Aorta (tissue), 5 donors: ENCODE measurements at regions not wholly inside any gene's neighbourhood (a gene's known extent, or its start where the extent isn't known, plus 50 kb on each side); places are given as distances from the start of the nearest gene placed in this dataset.

Experiments used
- ATAC-seq: fragments of 200-7000 bp; cut with Tn5 transposase; one replicate; pipeline ENCODE4 v1.9.1; 2022; ENCODE audit warnings: moderate library complexity; ENCODE audit not compliant: low FRiP score
- DNase-seq, 2 donors: peaks; one replicate each; pipeline ENCODE4 v3.0.0-alpha.2; 2020
- H3K27ac ChIP-seq, 2 donors: one replicate each; pipeline ENCODE4 v1.5.1; 2013; ENCODE audit warnings: low read length in 2 of 2, mild to moderate bottlenecking in 2 of 2, moderate library complexity in 2 of 2, control low read depth in 1 of 2, inconsistent platforms in 1 of 2, low read depth in 1 of 2
- H3K27me3 ChIP-seq, 2 donors: one replicate each; pipeline ENCODE4 v1.6.1; 2013; ENCODE audit warnings: control low read depth in 1 of 2, low read length in 1 of 2, mild to moderate bottlenecking in 1 of 2, moderate library complexity in 1 of 2; ENCODE audit not compliant: insufficient read depth in 2 of 2, control insufficient read depth in 1 of 2
- H3K36me3 ChIP-seq, 2 donors: one replicate each; pipeline ENCODE4 v1.6.1; 2013; ENCODE audit warnings: control low read depth in 1 of 2, low read length in 1 of 2, mild to moderate bottlenecking in 1 of 2; ENCODE audit not compliant: insufficient read depth in 2 of 2, control insufficient read depth in 1 of 2
- H3K4me1 ChIP-seq, 2 donors: one replicate each; pipeline ENCODE4 v1.6.1; 2013; ENCODE audit warnings: low read length in 2 of 2, control low read depth in 1 of 2, mild to moderate bottlenecking in 1 of 2, moderate library complexity in 1 of 2; ENCODE audit not compliant: insufficient read depth in 2 of 2, control insufficient read depth in 1 of 2
- H3K4me3 ChIP-seq, 2 donors: one replicate each; pipeline ENCODE4 v1.5.1; 2013; ENCODE audit warnings: low read length in 2 of 2, control low read depth in 1 of 2, mild to moderate bottlenecking in 1 of 2
- H3K9me3 ChIP-seq: one replicate; pipeline ENCODE4 v1.6.1; 2013; ENCODE audit warnings: mild to moderate bottlenecking, low read length; ENCODE audit not compliant: control insufficient read depth
- WGBS, 2 donors: extraction: QIAGEN DNeasy Blood & Tissue Kit; methylation state at CpG; one replicate each; pipeline ENCODE4 v1.1.7; 2013; 5-methylcytosine and 5-hydroxymethylcytosine counted together
- intact Hi-C, 2 donors: fragments of 100-400 bp; cut with DNase I; formaldehyde crosslinking; loops; one replicate each; pipeline versions ENCODE4 v1.14.2 to v1.15.0; 2022
- donor health status: healthy with polysubstance abuse.
- donor health status: Bipolar disorder and iron deficiency.
- donor health status: DM: no; HTN: no; CAD: no.
- donor health status: DM: no; HTN: no; CAD: no.
- donor health status: DM: yes; HTN: yes; CAD: no.

DNA sequence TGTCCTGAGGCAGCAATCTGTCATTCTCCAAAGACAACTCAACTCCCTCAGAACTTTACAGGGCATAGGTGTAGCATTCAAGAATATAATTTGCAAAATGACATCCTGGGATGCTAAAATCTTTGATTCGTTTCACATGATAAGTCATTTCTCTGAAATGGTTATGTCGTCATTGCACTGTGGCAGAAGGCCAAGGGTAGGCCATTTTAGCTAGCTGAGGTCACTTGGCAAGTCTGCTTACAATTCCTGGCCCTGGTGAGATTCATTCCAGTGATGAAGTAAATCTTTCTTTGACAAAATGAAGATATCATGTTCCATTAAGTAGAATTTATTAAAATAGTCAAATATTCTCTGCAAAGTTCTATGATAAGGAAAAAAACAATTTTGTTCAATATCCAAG lies 1410.3 kb upstream of the LRRTM1 start:
- ATAC-seq (no peak), DNase-seq (no peak)
- no peak overlapping the region for H3K27ac ChIP-seq
- H3K36me3 ChIP-seq, result no peaks in the 10 kb centered on the region
- 26 to 29% methylated on average over 2 of the region's 2 CpGs for WGBS, 2 donors
- intact Hi-C loops, result no loop called here
- H3K4me3 ChIP-seq, result no peak overlapping the region
- peaks cover 2% of the 10 kb centered on the region for H3K9me3 ChIP-seq
- H3K4me1 ChIP-seq, result no peaks in the 10 kb centered on the region
- H3K27me3 ChIP-seq, result no peaks in the 10 kb centered on the region

DNA sequence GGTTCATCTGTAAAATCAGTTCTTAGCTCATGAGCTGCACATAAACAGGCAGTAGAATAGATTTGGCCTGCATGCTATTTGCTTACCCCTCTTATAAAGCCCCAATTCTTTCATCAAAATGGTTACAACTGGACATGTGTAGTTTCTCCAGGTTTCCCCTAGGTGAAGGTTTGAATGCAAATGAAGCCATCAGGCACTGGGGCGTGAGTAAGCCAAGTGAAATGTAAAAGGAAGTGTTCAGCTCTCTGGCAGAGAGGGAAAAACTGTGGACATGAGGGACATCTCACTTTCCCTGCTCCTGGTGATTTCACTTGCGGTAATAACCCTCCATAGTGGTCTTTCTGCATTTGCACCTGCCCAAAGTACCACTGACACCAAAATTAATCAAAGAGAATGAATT lies 1402.3 kb upstream of the LRRTM1 start:
- Histone ChIP-seq H3K9me3 (no peaks in the 10 kb centered on the region), H3K27ac (no peak overlapping the region), H3K4me3 (no peak overlapping the region), H3K36me3 (no peaks in the 10 kb centered on the region), H3K27me3 (no peaks in the 10 kb centered on the region), H3K4me1 (no peaks in the 10 kb centered on the region)
- DNase-seq, result no peak
- no peak for ATAC-seq
- intact Hi-C loops, result no loop called here
- 77 to 80% methylated on average over 2 of the region's 2 CpGs for WGBS, 2 donors

- DNase-seq, result no peak
- no peaks in the 10 kb centered on the region for H3K9me3 ChIP-seq
- H3K4me1 ChIP-seq, result no peaks in the 10 kb centered on the region
- no peaks in the 10 kb centered on the region for H3K27me3 ChIP-seq
- H3K36me3 ChIP-seq, result no peaks in the 10 kb centered on the region
- no peak overlapping the region for H3K4me3 ChIP-seq
- intact Hi-C loops, result no loop called here
- H3K27ac ChIP-seq, result no peak overlapping the region
- ATAC-seq, result no peak
- 76 to 77% methylated on average over 2 of the region's 2 CpGs for WGBS, 2 donors
These were observed 1399.3 kb upstream of the LRRTM1 start for GRCh38 chr2:81703831-81704230.

DNA sequence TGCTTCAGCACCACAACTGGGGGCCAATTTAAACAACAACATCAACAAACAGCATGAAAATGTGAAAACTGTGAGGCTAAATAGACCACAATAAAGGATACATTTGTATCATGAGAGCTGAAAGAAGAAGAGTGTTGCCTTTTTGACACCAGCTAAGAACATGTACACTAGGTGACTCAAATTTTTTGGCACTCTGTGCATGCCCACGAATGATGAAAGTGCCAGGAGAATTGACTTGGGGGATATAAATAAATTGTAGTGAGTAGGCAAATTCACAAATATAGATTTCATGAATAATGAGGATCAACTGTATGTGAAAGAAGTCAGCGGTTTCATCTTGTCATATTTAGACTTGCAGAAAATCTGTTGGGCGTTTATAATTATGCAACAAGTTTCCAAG lies 1388.0 kb upstream of the LRRTM1 start:
- intact Hi-C loops, result no loop called here
- WGBS, 2 donors, result 63% methylated on average over 3 of the region's 3 CpGs

DNA sequence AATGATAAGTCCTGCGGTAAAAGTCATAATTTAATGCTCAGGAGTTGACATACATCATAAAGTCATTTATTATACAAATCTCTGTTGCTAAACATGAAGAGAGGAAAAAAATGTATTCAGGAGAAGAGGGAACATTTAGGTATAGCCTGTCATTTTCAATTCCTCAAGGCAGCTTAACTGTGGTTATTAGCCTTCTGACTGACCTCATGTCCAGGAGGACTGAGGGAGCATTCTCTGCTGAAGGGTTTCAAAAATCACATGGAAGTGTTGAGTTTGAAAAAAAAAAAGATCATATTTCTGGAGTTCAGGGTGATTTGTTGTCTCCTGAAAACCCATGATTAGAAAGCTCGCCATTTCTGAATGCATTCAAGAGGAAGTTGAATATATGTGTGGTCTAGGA lies 1371.1 kb upstream of the LRRTM1 start:
- Histone ChIP-seq H3K4me1 (no peaks in the 10 kb centered on the region), H3K27ac (no peak overlapping the region), H3K36me3 (no peaks in the 10 kb centered on the region), H3K27me3 (no peaks in the 10 kb centered on the region), H3K4me3 (no peak overlapping the region), H3K9me3 (no peaks in the 10 kb centered on the region)
- intact Hi-C loops, result no loop called here
- no peak for DNase-seq
- 21 to 34% methylated on average over 2 of the region's 2 CpGs for WGBS, 2 donors
- ATAC-seq, result no peak

More for the DNA sequence above, 1388.0 kb upstream of the LRRTM1 start:
- Histone ChIP-seq H3K27me3 (no peaks in the 10 kb centered on the region), H3K4me1 (no peaks in the 10 kb centered on the region), H3K27ac (no peak overlapping the region), H3K9me3 (peaks cover under 1% of the 10 kb centered on the region), H3K36me3 (no peaks in the 10 kb centered on the region), H3K4me3 (no peak overlapping the region)
- DNase-seq (no peak), ATAC-seq (no peak)

DNA sequence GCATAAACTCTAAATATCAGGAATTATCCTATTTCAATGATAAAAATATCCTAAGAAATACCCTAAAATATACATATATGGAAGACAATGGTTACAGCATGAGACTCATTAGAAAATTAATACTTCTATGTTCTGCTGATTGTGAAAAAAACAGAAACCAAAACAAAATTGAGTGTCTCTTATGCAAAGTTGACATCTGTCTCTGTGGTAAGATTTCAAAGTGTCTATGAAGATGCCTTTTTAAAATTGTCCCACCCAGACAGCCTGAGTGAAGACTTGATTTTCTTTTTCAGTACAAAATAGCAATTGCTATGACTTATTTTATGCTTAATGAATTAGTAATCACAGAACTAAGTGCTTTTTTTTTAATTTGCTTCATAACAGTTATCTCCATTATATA lies 1368.4 kb upstream of the LRRTM1 start:
- intact Hi-C loops, result no loop called here
- no peak for ATAC-seq
- no peaks in the 10 kb centered on the region for H3K4me1 ChIP-seq
- no peaks in the 10 kb centered on the region for H3K27me3 ChIP-seq
- no peaks in the 10 kb centered on the region for H3K9me3 ChIP-seq
- no peaks in the 10 kb centered on the region for H3K36me3 ChIP-seq
- no peak overlapping the region for H3K4me3 ChIP-seq
- no peak for DNase-seq
- no peak overlapping the region for H3K27ac ChIP-seq

GRCh38 chr2:81672516-81672915 lies 1368.0 kb upstream of the LRRTM1 start:
- Histone ChIP-seq H3K27me3 (no peaks in the 10 kb centered on the region), H3K4me1 (no peaks in the 10 kb centered on the region), H3K36me3 (no peaks in the 10 kb centered on the region), H3K27ac (no peak overlapping the region), H3K9me3 (no peaks in the 10 kb centered on the region), H3K4me3 (no peak overlapping the region)
- DNase-seq (no peak), ATAC-seq (no peak)
- 2 to 9% methylated on average over 5 of the region's 5 CpGs for WGBS, 2 donors
- intact Hi-C loops, result no loop called here

DNA sequence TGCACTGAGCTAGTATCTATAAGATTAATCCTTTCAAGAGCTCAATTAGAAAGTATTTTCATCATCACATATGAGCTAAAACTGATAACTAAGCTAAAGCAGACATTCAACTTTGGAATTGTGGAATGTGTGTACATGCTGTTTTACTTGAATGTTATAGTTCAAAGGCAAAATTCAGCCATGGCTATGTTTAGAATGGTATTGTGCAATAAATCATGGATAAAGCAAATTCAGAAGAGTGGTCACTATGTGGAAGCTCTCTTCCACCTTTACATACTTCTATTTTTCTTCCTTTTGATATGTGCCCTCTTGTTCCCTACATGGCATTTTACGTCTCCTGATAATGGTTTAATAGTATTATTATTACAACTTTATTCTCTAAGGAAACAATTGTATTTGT lies 1366.3 kb upstream of the LRRTM1 start:
- H3K27ac ChIP-seq, result no peak overlapping the region
- no peak for DNase-seq
- WGBS, 2 donors, result 51 to 66% methylated on average over 1 of the region's 1 CpG
- H3K4me3 ChIP-seq, result no peak overlapping the region
- H3K4me1 ChIP-seq, result no peaks in the 10 kb centered on the region
- H3K27me3 ChIP-seq, result no peaks in the 10 kb centered on the region
- no peak for ATAC-seq
- H3K36me3 ChIP-seq, result no peaks in the 10 kb centered on the region
- intact Hi-C loops, result no loop called here
- H3K9me3 ChIP-seq, result no peaks in the 10 kb centered on the region

DNA sequence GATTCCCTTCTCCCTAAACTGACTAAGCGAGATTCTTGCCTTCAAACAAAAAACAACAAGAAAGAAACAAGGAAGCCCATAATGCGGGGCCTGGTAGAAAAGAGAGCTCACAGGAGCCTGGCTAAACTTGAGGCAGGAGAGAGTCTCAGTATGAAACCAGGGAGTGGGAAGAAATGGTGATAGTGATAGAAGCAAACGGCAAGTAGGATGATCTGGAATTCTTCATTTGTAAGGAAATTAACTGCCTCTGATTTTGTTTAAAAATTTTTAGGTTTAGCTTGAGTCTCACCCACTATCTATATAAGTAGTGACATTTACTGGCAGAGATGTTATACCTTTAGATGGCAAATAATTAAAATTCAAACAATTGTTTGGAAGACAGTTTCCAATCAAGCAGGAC lies 1356.5 kb upstream of the LRRTM1 start:
- H3K4me3 ChIP-seq, result no peak overlapping the region
- no peak overlapping the region for H3K27ac ChIP-seq
- H3K4me1 ChIP-seq, result no peaks in the 10 kb centered on the region
- WGBS, 2 donors, result 73 to 89% methylated on average over 3 of the region's 3 CpGs
- intact Hi-C loops, result no loop called here
- peaks cover 1% of the 10 kb centered on the region for H3K9me3 ChIP-seq
- ATAC-seq, result no peak
- DNase-seq, result no peak
- no peaks in the 10 kb centered on the region for H3K36me3 ChIP-seq
- no peaks in the 10 kb centered on the region for H3K27me3 ChIP-seq
